ENCODE measurements at regions not wholly inside any gene's neighbourhood (a gene's known extent, or its start where the extent isn't known, plus 50 kb on each side); places are given as distances from the start of the nearest gene placed in this dataset.

DNA sequence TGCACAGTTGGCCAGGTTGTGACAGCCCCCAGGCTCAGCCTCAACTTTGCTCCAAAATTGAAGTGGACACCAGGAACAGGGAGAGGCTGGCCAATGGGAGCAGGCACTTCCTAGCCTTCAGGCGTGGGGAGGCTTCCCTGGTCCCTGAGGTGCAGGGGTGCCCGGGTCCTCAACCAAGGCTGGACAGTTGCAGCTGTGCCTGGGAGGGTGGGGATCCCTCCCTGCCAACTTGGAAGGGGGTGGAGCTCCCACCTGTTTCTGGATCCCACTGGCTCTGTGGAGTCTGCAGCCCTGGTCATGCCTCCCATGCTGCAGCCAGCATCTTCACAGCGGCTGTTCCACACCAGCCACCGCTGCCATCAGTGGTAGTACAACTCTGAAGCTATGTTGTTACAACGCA, 502.8 kb upstream of the SLITRK5 start:
- TF ChIP-seq CTCF (IDR thresholded peaks at IDR 0.05), result no peak
- TF ChIP-seq POLR2A (IDR thresholded peaks at IDR 0.05), result no peak
